Astrocyte of the spinal cord (primary cell): ENCODE measurements at regions not wholly inside any gene's neighbourhood (a gene's known extent, or its start where the extent isn't known, plus 50 kb on each side); places are given as distances from the start of the nearest gene placed in this dataset.

Experiments
- DNase-seq: peaks from one replicate; pipeline ENCODE4 v3.0.0; 2011; ENCODE audit warnings: low read depth, low spot score
- H3K4me3 ChIP-seq: 2 replicates; pipeline ENCODE4 v1.5.1; 2011; ENCODE audit warnings: low read depth, mild to moderate bottlenecking, low read length, moderate library complexity
- in situ Hi-C: cut with HindIII; loops from 2 replicates; pipeline ENCODE4 v1.10.0; 2017; ENCODE audit warnings: low sequenced_read_pairs
- TF ChIP-seq, protein P1 (sequence below): IDR thresholded peaks from 2 replicates; pipeline ENCODE4 v1.5.1; 2012; ENCODE audit warnings: low read depth, mild to moderate bottlenecking, low read length, inconsistent platforms

DNA sequence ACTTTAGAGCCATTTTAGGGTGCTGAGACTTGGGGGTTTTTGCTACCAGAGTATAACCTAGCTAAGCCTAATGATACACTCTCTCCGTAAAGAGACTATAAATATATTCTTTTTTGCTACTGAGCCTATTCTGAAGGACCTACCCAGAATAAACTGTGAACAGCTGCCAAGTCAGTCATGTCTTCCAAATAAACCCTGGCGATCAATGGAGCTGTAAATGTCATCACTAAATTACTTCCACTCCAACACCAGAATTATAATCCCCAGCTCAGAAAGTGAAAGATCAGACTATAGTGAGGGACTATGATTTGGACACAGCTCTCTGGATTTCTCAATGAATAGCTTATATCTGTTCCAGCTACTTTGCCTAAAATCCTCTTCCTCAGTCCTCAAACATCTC lies 178.9 kb downstream of the METTL4 start:
- no peak overlapping the region for H3K4me3 ChIP-seq
- TF ChIP-seq, protein P1, sequence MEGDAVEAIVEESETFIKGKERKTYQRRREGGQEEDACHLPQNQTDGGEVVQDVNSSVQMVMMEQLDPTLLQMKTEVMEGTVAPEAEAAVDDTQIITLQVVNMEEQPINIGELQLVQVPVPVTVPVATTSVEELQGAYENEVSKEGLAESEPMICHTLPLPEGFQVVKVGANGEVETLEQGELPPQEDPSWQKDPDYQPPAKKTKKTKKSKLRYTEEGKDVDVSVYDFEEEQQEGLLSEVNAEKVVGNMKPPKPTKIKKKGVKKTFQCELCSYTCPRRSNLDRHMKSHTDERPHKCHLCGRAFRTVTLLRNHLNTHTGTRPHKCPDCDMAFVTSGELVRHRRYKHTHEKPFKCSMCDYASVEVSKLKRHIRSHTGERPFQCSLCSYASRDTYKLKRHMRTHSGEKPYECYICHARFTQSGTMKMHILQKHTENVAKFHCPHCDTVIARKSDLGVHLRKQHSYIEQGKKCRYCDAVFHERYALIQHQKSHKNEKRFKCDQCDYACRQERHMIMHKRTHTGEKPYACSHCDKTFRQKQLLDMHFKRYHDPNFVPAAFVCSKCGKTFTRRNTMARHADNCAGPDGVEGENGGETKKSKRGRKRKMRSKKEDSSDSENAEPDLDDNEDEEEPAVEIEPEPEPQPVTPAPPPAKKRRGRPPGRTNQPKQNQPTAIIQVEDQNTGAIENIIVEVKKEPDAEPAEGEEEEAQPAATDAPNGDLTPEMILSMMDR, result no peak
- in situ Hi-C loops, result no loop called here
- no peak for DNase-seq

DNA sequence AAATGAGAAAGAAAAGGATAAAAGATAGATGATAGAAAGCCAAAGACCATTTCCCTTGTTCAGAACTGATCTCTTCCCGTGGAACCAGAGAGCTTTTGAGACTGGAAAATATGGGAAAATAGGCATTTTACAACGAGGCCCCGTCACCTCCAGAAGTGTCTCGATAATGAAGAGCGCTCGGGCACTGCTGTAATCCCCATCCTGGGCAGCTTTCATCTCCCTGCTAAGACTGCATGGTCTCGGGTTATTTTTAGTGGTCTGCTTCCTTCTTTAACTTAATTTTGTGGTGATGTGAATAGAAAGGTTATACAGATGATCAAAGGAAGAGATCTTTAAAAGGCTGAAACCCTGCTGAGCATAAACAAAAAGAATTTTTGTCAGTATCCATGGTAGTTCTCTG lies 176.6 kb downstream of the METTL4 start:
- no peak overlapping the region for H3K4me3 ChIP-seq
- TF ChIP-seq, protein P1, result no peak
- in situ Hi-C loops, result no loop called here
- DNase-seq, result peak; percentile 46

DNA sequence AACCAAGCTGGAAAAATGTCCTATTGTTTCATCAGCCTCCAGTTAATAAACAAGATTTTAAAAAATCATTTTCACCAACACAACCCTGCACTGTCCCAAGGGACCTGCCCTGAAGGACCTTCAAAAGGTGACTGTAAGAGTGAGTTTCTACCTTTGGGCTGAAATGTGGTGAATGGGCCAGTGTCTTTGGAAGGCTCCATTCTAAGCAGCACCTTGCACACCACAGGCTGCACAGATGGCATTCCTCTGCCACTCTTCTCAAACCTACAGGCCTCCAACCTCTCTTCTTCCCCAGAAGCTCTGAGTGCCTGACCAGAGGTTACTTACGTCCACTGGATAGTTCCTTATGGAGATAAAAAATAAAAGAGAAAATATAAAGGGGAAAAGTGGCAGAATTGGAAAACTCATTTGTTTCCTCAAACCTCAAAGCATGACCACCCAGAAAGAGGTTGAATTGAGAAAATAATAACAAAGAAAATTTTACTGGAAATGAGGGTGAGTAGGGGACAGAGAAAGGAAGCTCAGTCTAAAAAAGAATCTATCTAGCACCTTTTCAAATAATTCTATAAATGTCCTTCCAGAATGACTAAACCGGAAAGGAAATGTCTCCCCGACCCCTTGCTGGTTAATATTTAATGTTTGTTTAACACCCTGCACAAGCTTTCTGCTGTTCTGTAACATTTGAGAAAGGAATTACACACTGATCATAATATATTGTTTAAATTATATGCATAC lies 175.7 kb downstream of the METTL4 start:
- peak; percentile 54 for DNase-seq
- H3K4me3 ChIP-seq, result no peak overlapping the region
- in situ Hi-C loops, result no loop called here
- TF ChIP-seq, protein P1, result no peak

DNA sequence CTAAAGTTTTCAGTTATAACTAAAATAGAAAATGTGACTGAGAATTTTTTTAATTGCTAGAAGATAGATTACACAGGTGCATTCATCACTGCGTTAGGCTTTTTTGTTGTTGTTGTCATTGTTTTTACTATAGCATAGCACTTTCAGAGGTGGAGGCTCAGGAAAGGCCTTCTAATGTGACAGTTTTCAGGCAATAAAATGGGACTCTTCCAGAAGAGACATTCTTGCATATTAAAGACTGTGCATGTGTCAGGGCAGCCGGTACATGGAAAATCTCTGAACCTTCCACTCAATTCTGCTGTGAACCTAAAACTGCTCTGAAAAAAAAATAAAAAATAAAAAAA lies 175.2 kb downstream of the METTL4 start:
- DNase-seq, result no peak
- no peak overlapping the region for H3K4me3 ChIP-seq
- TF ChIP-seq, protein P1, result no peak
- in situ Hi-C loops, result no loop called here

DNA sequence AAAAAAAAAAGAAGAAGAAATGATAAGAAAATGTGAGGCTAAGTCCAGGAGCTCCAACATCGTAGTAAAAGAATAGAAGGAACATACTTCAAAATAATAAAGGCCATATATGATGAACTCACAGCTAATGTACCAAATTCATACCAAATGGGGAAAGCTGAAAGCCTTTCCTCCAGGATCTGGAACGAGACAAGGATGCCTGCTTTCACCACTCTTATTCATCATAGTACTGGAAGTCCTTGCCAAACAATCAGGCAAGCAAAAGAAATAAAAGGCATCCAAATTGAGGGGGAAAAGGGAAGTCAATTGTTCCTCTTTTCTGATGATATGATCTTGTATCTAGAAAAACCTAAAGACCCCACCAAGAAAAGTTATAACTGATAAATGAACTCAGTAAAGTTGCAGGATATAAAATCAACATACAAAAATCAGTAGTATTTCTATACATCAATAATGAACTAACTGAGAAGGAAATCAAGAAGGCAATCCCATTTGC lies 170.6 kb downstream of the METTL4 start:
- in situ Hi-C loops, result no loop called here
- TF ChIP-seq, protein P1, result no peak
- no peak overlapping the region for H3K4me3 ChIP-seq
- DNase-seq, result no peak

DNA sequence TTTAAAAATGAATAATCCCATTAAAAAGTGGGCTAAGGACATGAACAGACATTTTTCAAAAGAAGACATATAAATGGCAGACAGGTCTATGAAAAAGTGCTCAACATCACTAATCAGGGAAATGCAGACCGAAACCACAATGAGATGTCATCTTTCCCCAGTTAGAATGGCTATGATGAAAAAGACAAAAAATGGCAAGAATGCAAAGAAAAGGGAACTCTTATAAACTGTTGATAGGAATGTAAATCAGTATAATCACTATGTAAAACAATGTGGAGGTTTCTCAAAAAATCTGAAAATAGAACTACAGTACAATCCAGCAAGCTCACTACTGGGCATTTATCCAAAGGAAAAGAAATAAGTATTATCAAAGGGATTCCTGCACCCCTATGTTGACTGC lies 169.2 kb downstream of the METTL4 start:
- DNase-seq, result peak; percentile 51
- TF ChIP-seq, protein P1, result no peak
- no peak overlapping the region for H3K4me3 ChIP-seq
- in situ Hi-C loops, result no loop called here
